SHP77 treated with DMSO at 0.1 percent for 48 hours (cell line): ENCODE measurements at regions not wholly inside any gene's neighbourhood (a gene's known extent, or its start where the extent isn't known, plus 50 kb on each side); places are given as distances from the start of the nearest gene placed in this dataset.

Experiments used
- DNase-seq: peaks from one replicate; lab custom pipeline; 2025; lab: John Stamatoyannopoulos, UW

- DNase-seq, result no peak
Measured at GRCh38 chr18:72470391-72470790, 73.8 kb downstream of the CBLN2 start.

GRCh38 chr18:72468021-72468710 is 76.0 kb downstream of the CBLN2 start:
- DNase-seq, result no peak

GRCh38 chr18:72460210-72460680 is 83.9 kb downstream of the CBLN2 start:
- DNase-seq, result no peak

DNA sequence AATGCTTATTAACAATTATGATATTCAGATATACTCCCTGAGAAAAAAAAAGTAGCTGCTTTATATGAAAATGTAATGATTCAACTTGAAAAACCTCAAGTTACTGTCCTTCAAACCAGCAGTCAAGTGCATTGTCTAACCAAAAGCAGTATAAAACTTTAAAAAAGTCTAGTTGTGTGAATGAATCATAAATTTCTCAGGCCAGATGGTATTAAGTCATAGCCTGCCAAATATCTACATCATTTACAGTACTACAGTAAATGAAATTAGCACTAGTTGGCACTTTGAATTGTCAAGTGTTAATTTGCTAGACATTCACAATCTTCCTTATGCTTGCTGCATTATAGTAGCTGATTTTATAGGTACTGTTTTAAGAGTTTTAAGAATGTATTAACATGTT is 85.9 kb downstream of the CBLN2 start:
- DNase-seq, result no peak

- DNase-seq, result no peak
Measured at GRCh38 chr18:72456802-72457201, 87.3 kb downstream of the CBLN2 start.

- no peak for DNase-seq
Measured at GRCh38 chr18:72452328-72452727, 91.8 kb downstream of the CBLN2 start.

DNA sequence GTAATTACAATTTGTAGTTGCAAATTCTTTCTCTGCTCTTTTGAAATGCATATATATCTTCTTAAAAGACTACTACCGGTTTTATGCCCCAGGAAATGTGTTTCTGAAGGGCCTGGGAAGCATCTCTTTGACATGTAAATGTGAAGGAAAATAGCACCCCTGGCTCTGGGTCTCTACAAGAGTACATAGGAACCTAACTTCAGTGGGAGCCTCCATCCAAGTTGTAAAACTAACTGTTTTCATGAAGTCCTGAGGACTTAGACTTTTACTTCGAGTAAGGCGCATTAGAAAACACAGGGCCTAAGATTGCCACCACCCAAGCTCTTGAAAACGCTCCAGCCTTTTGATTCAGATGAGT is 99.4 kb downstream of the CBLN2 start:
- DNase-seq, result no peak

- DNase-seq, result no peak
Measured at GRCh38 chr18:72444111-72444797, 99.9 kb downstream of the CBLN2 start.

GRCh38 chr18:72436401-72436800 is 107.7 kb downstream of the CBLN2 start:
- peak; percentile 22 for DNase-seq

- no peak for DNase-seq
Measured at GRCh38 chr18:72433756-72434155, 110.4 kb downstream of the CBLN2 start.

DNA sequence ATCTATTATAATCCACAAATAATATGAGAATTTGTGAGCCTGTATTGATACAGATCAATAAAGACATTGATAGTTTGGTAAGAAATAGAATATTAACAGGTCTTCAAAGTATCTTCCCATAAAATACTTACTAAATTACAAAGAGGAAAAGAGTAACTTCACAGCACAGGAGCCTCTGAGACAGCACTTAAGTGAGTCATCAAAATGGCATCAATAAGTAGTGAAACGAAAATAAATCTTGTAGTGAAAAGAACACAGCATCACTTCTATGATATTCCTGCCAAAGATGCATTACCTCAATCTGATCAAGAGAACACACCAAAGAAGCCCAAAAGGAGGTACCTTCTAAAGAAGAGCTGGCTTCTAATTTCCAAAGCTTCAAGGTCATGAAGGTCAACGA is 116.4 kb downstream of the CBLN2 start:
- DNase-seq, result no peak

DNA sequence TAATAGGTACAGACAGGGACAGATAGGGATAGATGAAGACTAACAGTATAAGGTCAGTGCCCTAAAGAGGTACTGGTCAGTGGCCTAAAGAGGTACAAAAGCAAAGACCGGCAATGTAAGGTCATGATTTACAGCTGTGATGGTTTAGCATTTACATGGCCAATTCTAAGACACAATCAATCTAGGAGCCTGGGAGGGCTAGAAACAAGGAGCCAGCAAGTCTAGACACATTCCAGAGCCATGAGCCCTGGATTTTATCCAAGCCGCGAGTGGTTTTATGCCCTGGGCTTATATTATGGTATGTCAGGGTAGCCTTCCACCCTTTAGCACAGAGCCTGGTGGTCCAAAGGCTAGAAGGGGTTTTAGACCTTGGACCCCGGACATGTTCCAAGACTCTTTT is 124.2 kb downstream of the CBLN2 start:
- no peak for DNase-seq

GRCh38 chr18:72412927-72413326 is 131.2 kb downstream of the CBLN2 start:
- no peak for DNase-seq

DNA sequence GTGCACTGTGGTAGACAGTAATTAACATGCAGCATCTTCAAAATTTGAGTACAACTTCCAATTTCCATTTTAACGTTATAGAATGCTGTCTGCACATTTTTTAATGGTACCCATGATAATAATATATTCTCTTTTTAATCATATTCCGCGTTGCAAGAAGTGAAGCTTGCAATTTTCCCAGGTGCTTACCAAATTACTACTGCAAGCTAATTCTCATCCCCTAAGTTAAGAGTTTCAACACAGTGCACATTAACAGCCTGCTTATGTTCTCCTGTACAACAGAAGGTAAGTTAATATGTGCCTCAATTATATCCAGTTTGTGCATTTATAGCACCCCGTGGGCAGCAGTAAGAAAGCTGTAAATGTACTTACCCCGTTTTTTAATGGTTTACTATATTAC is 132.9 kb downstream of the CBLN2 start:
- no peak for DNase-seq

GRCh38 chr18:72410399-72410798 is 133.7 kb downstream of the CBLN2 start:
- DNase-seq, result no peak

DNA sequence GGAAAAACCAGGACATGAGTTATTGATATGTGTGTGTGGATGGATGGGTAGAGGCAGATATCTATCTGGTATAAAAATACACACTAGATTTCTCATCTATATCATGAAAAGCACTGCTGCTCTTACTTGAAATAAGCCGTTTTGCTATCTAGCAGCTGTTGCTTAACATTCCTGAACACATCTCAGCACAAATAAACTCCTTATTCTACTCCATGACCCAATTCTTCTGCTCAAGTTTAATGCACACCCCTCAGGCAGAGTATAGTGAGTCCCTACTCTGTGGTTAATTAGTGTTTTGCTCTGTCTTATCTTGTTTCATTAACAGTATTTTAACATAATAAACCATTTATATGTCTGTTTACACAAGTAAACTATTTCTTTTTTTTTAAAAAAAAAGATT is 134.2 kb downstream of the CBLN2 start:
- DNase-seq, result no peak

GRCh38 chr18:72407048-72407447 is 137.1 kb downstream of the CBLN2 start:
- DNase-seq, result no peak

DNA sequence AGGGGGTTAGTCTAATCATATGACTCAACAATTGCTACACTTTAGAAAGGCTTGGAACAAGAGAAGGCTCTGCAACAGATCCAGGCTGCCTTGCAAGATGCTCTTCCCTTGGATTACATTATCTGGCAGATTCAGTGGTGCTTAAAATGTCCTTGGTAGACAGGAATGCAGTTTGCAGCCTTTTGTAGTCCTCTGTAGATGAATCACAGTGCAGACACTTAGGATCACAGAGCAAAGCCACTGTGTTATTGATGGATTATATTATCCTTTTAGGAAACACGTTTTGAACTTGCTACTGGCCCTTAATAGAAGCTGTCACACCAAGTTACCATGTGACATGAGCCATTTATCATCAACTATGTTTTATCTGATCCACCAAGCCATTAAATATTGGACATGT is 152.2 kb downstream of the CBLN2 start:
- no peak for DNase-seq

DNA sequence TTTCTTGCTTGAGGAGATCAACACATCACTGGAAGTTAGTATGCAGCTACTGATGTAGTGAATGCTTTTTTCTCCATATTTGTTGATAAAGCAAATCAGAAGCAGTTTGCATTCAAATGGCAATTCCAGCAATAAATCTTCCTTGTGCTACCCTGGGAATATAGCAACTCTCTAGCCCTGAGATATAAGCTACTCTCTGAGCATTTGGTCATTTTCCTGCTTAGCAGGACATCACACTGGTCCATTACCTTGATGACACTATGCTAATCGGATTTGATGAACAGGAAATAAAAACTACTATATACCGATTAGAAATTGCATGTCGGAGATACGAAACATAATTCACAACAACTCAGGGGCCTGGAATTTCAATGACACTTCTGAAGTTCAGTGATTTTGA is 152.7 kb downstream of the CBLN2 start:
- DNase-seq, result no peak

DNA sequence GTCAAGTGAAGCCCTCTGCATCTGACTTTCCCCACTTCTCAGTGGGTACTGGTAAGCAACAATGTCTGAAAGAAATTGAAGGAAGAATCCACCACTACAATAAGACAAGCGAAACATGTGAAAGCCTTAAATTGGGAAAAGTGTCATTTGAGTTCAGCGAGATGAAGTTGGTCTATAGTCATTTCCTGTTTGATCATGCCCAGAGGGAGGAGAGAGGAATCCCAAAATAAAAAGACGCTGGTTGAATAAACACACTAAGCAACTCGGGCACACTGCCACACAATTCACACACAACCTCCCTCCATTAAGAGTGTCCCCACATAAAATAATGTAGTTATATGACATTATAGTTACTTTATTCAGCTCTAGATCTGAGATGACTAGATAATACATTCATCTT is 166.1 kb downstream of the CBLN2 start:
- DNase-seq, result no peak

DNA sequence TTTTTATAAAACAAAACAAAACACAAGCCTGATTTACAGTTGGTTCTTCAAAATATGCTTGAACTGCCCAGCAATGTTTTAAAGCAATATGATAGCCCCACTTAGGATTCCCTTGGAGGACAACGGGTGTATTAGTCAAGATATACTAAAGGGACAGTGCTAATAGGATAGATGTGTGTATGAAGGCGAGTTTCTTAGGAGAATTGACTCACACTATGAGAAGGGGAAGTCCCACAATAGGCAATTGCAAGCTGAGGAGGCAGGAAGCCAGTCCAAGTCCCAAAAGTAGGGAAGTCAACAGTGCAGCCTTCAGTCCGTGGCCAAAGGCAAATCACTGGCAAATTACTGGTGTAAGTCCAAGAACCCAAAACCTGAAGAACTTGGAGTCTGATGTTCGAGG is 167.9 kb downstream of the CBLN2 start:
- DNase-seq, result no peak

- peak; percentile 92 for DNase-seq
Measured at GRCh38 chr18:72375618-72376017, 168.5 kb downstream of the CBLN2 start.

DNA sequence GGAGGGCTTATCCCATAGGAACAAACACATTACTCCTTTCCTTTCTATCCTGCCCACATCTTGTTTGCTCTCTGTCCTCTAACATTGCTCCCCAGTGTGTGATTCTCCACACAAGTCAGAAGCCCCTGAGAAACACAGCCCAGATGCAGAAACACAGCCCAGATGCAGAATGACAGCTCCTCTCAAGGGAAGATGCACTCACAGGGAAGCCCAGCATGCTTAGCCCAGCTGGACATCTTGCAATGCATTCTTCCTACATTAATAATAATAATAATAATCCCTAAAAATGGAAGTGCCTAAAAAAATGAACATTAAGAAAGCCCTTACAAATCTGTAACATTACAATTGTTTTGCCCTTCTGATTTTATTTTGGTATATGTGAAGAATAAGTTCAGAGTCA is 172.1 kb downstream of the CBLN2 start:
- DNase-seq, result no peak

DNA sequence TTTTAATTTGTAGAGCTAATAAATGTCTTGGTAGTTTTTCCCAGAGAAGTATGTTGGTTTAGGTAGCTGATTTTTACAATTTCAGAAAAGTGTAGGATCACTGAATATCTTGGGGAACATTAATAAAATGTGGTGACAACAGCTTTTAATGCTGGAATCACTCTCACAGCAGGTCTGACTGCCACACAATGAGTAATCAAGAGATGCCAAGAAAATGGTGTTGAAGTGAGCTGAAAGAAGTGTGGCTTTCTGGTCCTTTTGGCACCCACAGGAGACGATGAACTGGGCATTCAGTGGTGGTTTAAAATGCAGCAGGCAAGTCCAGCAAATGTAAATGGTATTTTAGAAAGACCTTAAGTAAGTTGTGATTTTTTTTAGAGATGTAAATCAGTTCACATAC is 175.8 kb downstream of the CBLN2 start:
- DNase-seq, result no peak
